Ascending aorta (tissue), 2 donors: ENCODE measurements at regions not wholly inside any gene's neighbourhood (a gene's known extent, or its start where the extent isn't known, plus 50 kb on each side); places are given as distances from the start of the nearest gene placed in this dataset.

Experiments
- DNase-seq, 2 donors: peaks; one replicate each; pipeline ENCODE4 v3.0.0-alpha.2; 2019; ENCODE audit warnings: low spot score in 2 of 2
- H3K27ac ChIP-seq, 2 donors: fragments of 200-600 bp; sonication (generic); one replicate each; pipeline ENCODE4 v1.5.1; 2016 to 2017; ENCODE audit warnings: mild to moderate bottlenecking in 1 of 2
- H3K27me3 ChIP-seq: fragments of 200-600 bp; sonication (generic); one replicate; pipeline ENCODE4 v1.5.1; 2017
- H3K36me3 ChIP-seq, 2 donors: fragments of 200-600 bp; sonication (generic); one replicate each; pipeline ENCODE4 v1.5.1; 2016
- H3K4me1 ChIP-seq, 2 donors: fragments of 200-600 bp; sonication (generic); one replicate each; pipeline ENCODE4 v1.5.1; 2016 to 2017; ENCODE audit warnings: mild to moderate bottlenecking in 1 of 2
- H3K4me3 ChIP-seq, 2 donors: fragments of 200-600 bp; sonication (generic); one replicate each; pipeline ENCODE4 v1.5.1; 2016 to 2017; ENCODE audit warnings: mild to moderate bottlenecking in 1 of 2
- H3K9me3 ChIP-seq, 2 donors: fragments of 200-600 bp; sonication (generic); one replicate each; pipeline ENCODE4 v1.5.1; 2016
- intact Hi-C: fragments of 100-400 bp; cut with DNase I; formaldehyde crosslinking; loops from one replicate; pipeline ENCODE4 v1.15.1; 2023
- TF ChIP-seq, protein P1 (sequence below), 3 experiments: fragments of 200-600 bp in 2 of 3; fragments of 450-650 bp in 1 of 3; sonication (generic) in 2 of 3; IDR thresholded peaks; one replicate each; pipeline ENCODE4 v1.5.1; 2016 to 2019; ENCODE audit warnings: antibody characterized with exemption in 3 of 3, mild to moderate bottlenecking in 1 of 3, moderate library complexity in 1 of 3

GRCh38 chr12:44961887-44962286 is 85.8 kb upstream of the NELL2 start:
- DNase-seq, result no peak
- H3K4me3 ChIP-seq, result no peak overlapping the region

DNA sequence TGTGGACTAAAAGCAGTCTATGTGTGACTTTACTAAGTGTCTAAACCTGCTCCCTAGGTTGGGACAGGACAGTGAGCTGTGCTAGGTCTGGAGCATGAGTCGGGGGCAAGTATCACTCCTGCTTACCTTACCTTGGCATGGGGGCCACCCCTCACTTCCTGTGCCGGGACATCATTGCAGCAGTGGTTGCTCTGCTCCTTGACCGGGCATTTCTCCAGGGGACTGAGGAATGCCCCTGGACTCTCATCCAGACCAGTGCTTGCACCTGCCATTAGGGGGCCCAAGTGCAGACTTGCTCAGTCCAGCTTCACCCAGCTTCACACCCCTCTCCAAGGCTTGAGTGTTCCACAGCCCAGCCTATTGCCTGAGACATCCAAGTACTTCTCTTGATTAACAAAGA is 84.7 kb upstream of the NELL2 start:
- TF ChIP-seq, protein P1, sequence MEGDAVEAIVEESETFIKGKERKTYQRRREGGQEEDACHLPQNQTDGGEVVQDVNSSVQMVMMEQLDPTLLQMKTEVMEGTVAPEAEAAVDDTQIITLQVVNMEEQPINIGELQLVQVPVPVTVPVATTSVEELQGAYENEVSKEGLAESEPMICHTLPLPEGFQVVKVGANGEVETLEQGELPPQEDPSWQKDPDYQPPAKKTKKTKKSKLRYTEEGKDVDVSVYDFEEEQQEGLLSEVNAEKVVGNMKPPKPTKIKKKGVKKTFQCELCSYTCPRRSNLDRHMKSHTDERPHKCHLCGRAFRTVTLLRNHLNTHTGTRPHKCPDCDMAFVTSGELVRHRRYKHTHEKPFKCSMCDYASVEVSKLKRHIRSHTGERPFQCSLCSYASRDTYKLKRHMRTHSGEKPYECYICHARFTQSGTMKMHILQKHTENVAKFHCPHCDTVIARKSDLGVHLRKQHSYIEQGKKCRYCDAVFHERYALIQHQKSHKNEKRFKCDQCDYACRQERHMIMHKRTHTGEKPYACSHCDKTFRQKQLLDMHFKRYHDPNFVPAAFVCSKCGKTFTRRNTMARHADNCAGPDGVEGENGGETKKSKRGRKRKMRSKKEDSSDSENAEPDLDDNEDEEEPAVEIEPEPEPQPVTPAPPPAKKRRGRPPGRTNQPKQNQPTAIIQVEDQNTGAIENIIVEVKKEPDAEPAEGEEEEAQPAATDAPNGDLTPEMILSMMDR (IDR thresholded peaks at IDR 0.05), result no peak
- no peaks in the 10 kb centered on the region for H3K4me1 ChIP-seq
- no peak overlapping the region for H3K4me3 ChIP-seq
- H3K36me3 ChIP-seq, result no peaks in the 10 kb centered on the region
- intact Hi-C loops, result no loop called here
- peaks cover 0 to 7% of the 10 kb centered on the region in 2 donors for H3K9me3 ChIP-seq
- DNase-seq, result no peak
- no peak overlapping the region for H3K27ac ChIP-seq
- no peaks in the 10 kb centered on the region for H3K27me3 ChIP-seq

More at GRCh38 chr12:44961887-44962286, 85.8 kb upstream of the NELL2 start:
- Histone ChIP-seq H3K27ac (no peak overlapping the region), H3K4me1 (no peaks in the 10 kb centered on the region), H3K36me3 (no peaks in the 10 kb centered on the region), H3K27me3 (no peaks in the 10 kb centered on the region), H3K9me3 (peaks cover 0 to 8% of the 10 kb centered on the region in 2 donors)
- intact Hi-C loops, result no loop called here
- TF ChIP-seq, protein P1 (IDR thresholded peaks at IDR 0.05), result no peak

GRCh38 chr12:44960423-44960822 is 84.3 kb upstream of the NELL2 start:
- TF ChIP-seq, protein P1 (IDR thresholded peaks at IDR 0.05), result no peak
- H3K27me3 ChIP-seq, result no peaks in the 10 kb centered on the region
- H3K27ac ChIP-seq, result no peak overlapping the region
- H3K9me3 ChIP-seq, result peaks cover 0 to 4% of the 10 kb centered on the region in 2 donors
- no peak overlapping the region for H3K4me3 ChIP-seq
- intact Hi-C loops, result no loop called here
- H3K4me1 ChIP-seq, result no peaks in the 10 kb centered on the region
- no peaks in the 10 kb centered on the region for H3K36me3 ChIP-seq
- DNase-seq, result no peak

- Histone ChIP-seq H3K9me3 (no peaks in the 10 kb centered on the region), H3K27ac (no peak overlapping the region), H3K4me3 (no peak overlapping the region), H3K27me3 (no peaks in the 10 kb centered on the region), H3K36me3 (no peaks in the 10 kb centered on the region), H3K4me1 (no peaks in the 10 kb centered on the region)
- TF ChIP-seq, protein P1 (IDR thresholded peaks at IDR 0.05), result no peak
- intact Hi-C loops, result no loop called here
- DNase-seq, result no peak
Measured at GRCh38 chr12:44947163-44947562, 71.0 kb upstream of the NELL2 start.

- Histone ChIP-seq H3K27ac (no peak overlapping the region), H3K9me3 (no peaks in the 10 kb centered on the region), H3K4me3 (no peak overlapping the region), H3K36me3 (no peaks in the 10 kb centered on the region), H3K4me1 (no peaks in the 10 kb centered on the region), H3K27me3 (no peaks in the 10 kb centered on the region)
- intact Hi-C loops, result no loop called here
- DNase-seq, result no peak
- TF ChIP-seq, protein P1 (IDR thresholded peaks at IDR 0.05), result no peak
Measured at GRCh38 chr12:44942714-44943113, 66.6 kb upstream of the NELL2 start.

- TF ChIP-seq, protein P1 (IDR thresholded peaks at IDR 0.05), result peak; percentile 13 to 53 (median 39)
- Histone ChIP-seq H3K9me3 (no peaks in the 10 kb centered on the region), H3K4me3 (no peak overlapping the region), H3K27me3 (no peaks in the 10 kb centered on the region), H3K4me1 (no peaks in the 10 kb centered on the region), H3K27ac (no peak overlapping the region), H3K36me3 (no peaks in the 10 kb centered on the region)
- no peak for DNase-seq
- intact Hi-C loops, result no loop called here
Measured at GRCh38 chr12:44930972-44931600, 55.0 kb upstream of the NELL2 start.
